GM23248 (cell line): ENCODE measurements at regions not wholly inside any gene's neighbourhood (a gene's known extent, or its start where the extent isn't known, plus 50 kb on each side); places are given as distances from the start of the nearest gene placed in this dataset.

Experiments
- DNase-seq: peaks from one replicate; pipeline ENCODE4 v3.0.0-alpha.2; 2015
- H2AFZ ChIP-seq: fragments of 200-600 bp; sonication (generic); 2 replicates; pipeline ENCODE4 v1.6.1; 2016; ENCODE audit warnings: antibody characterized with exemption
- H3F3A ChIP-seq: fragments of 200-600 bp; sonication (generic); 2 replicates; pipeline ENCODE4 v1.6.1; 2016; ENCODE audit warnings: mild to moderate bottlenecking, antibody characterized with exemption, mixed run types; ENCODE audit not compliant: insufficient read depth
- H3K27ac ChIP-seq: fragments of 200-600 bp; sonication (generic); 2 replicates; pipeline ENCODE4 v1.5.1; 2016; ENCODE audit warnings: mild to moderate bottlenecking
- H3K27me3 ChIP-seq: fragments of 200-600 bp; sonication (generic); replicated peaks from 2 replicates; pipeline ENCODE4 v1.6.1; 2016; ENCODE audit warnings: mild to moderate bottlenecking; ENCODE audit not compliant: insufficient read depth
- H3K36me3 ChIP-seq: fragments of 200-600 bp; sonication (generic); 2 replicates; pipeline ENCODE4 v1.6.1; 2016; ENCODE audit warnings: low read depth, mild to moderate bottlenecking
- H3K4me1 ChIP-seq: fragments of 200-600 bp; sonication (generic); 2 replicates; pipeline ENCODE4 v1.6.1; 2016; ENCODE audit warnings: mild to moderate bottlenecking; ENCODE audit not compliant: insufficient read depth
- H3K4me2 ChIP-seq: fragments of 200-600 bp; sonication (generic); one replicate; pipeline ENCODE4 v1.6.1; 2016; ENCODE audit warnings: mild to moderate bottlenecking; ENCODE audit not compliant: unreplicated experiment
- H3K4me3 ChIP-seq: fragments of 200-600 bp; sonication (generic); 2 replicates; pipeline ENCODE4 v1.5.1; 2016; ENCODE audit warnings: mild to moderate bottlenecking
- H3K79me2 ChIP-seq: fragments of 200-600 bp; sonication (generic); 2 replicates; pipeline ENCODE4 v1.6.1; 2016; ENCODE audit warnings: mild to moderate bottlenecking; ENCODE audit not compliant: insufficient read depth
- H3K9ac ChIP-seq: fragments of 200-600 bp; sonication (generic); 2 replicates; pipeline ENCODE4 v1.6.1; 2016; ENCODE audit warnings: mild to moderate bottlenecking
- H3K9me2 ChIP-seq: fragments of 200-600 bp; sonication (generic); 2 replicates; pipeline ENCODE4 v1.6.1; 2016; ENCODE audit warnings: mixed run types, mild to moderate bottlenecking, moderate library complexity; ENCODE audit not compliant: insufficient read depth
- H3K9me3 ChIP-seq: fragments of 200-600 bp; sonication (generic); one replicate; pipeline ENCODE4 v1.6.1; 2017; ENCODE audit warnings: low read depth
- H4K20me1 ChIP-seq: fragments of 200-600 bp; sonication (generic); 2 replicates; pipeline ENCODE4 v1.6.0; 2016; ENCODE audit not compliant: insufficient read depth
- EZH2 ChIP-seq: fragments of 200-600 bp; sonication (generic); IDR thresholded peaks from 2 replicates; pipeline ENCODE4 v1.6.1; 2018; ENCODE audit warnings: antibody characterized with exemption, mild to moderate bottlenecking; ENCODE audit not compliant: insufficient read depth, poor library complexity, severe bottlenecking
- EZH2phosphoT487 ChIP-seq: fragments of 200-600 bp; sonication (generic); IDR thresholded peaks from 2 replicates; pipeline ENCODE4 v1.6.1; 2018; ENCODE audit warnings: antibody characterized with exemption, moderate library complexity, mild to moderate bottlenecking, low read depth; ENCODE audit not compliant: insufficient read depth
- WGBS, 2 experiments: methylation state at CpG; one replicate each; pipeline ENCODE4 v1.1.6; 2015 to 2017; ENCODE audit warnings: low lambda C conversion rate in 2 of 2, low coverage in 1 of 2; ENCODE audit errors: missing lambda C conversion rate in 2 of 2; 5-methylcytosine and 5-hydroxymethylcytosine counted together
- in situ Hi-C: fragments of 300-500 bp; cut with MboI; formaldehyde crosslinking; loops from 2 replicates; pipeline ENCODE4 v1.15.0; 2020

- H3F3A ChIP-seq, result no peaks in the 10 kb centered on the region
- H3K27ac ChIP-seq, result no peak overlapping the region
- H3K4me1 ChIP-seq, result no peaks in the 10 kb centered on the region
- no peaks in the 10 kb centered on the region for H3K9me3 ChIP-seq
- no peak for TF ChIP-seq EZH2
- TF ChIP-seq EZH2phosphoT487, result no peak
- DNase-seq, result no peak
- no peaks in the 10 kb centered on the region for H3K9me2 ChIP-seq
- no peaks in the 10 kb centered on the region for H3K36me3 ChIP-seq
- no peak overlapping the region for H2AFZ ChIP-seq
- no peak overlapping the region for H3K4me2 ChIP-seq
- peaks cover 36% of the 10 kb centered on the region for H3K27me3 ChIP-seq
- H3K4me3 ChIP-seq, result no peak overlapping the region
- WGBS, 2 experiments, result 0 to 2% methylated on average over 1 of the region's 1 CpG
- no peaks in the 10 kb centered on the region for H4K20me1 ChIP-seq
- in situ Hi-C loops, result no loop called here
- no peaks in the 10 kb centered on the region for H3K79me2 ChIP-seq
- no peak overlapping the region for H3K9ac ChIP-seq
Observed at GRCh38 chr2:114034742-114035141, 144.9 kb downstream of the ACTR3 start.

DNA sequence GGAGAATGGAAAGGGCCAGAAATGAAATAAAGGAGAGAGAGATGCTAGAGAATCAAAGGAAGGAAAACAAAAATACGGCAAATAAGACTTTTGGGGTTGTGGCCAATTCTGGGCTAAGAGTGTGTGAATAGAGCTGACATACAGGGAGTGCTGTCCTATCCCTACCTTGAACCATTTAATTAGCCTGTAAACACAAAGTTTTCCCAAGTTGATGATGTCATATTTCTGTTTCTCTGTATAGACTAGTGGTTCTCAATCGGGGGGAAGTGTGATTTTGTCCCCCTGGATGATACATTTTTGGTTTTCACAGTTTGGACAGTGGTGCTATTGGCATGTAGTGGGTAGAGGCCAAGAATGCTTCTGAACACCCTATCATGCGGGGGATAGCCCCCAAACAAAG is 148.8 kb downstream of the ACTR3 start:
- Histone ChIP-seq H3K9me3 (no peaks in the 10 kb centered on the region), H3K27ac (no peak overlapping the region), H3K79me2 (no peaks in the 10 kb centered on the region), H3K9ac (no peak overlapping the region), H3K9me2 (no peaks in the 10 kb centered on the region), H3K4me2 (no peak overlapping the region), H2AFZ (no peak overlapping the region), H3F3A (no peaks in the 10 kb centered on the region), H3K4me1 (no peaks in the 10 kb centered on the region), H4K20me1 (no peaks in the 10 kb centered on the region), H3K36me3 (no peaks in the 10 kb centered on the region), H3K27me3 (peaks cover 19% of the 10 kb centered on the region), H3K4me3 (no peak overlapping the region)
- TF ChIP-seq EZH2phosphoT487 (no peak), EZH2 (no peak)
- DNase-seq, result no peak
- WGBS, 2 experiments, result 9% methylated on average over 3 of the region's 3 CpGs
- in situ Hi-C loops, result no loop called here

DNA sequence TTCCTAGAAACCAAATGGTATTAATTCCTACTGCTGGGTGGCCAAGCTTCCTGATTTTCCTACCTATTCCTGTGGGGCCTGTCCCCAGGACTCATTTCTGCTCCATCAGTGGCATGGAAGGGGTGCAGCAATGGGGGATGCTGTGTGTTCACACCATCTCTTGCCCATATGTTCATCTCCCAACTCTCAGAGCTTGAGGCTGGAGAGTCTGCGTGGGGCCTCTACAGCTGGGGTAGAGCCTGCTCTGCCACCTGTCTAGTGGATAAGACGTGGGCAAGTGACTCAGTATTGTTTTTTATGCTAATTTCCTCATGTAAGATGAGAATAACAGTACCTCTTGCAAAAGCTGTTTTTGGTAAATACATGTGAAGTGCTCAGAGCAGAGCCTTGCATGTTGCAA is 149.8 kb downstream of the ACTR3 start:
- no peaks in the 10 kb centered on the region for H3F3A ChIP-seq
- WGBS, 2 experiments, result 18 to 34% methylated on average over 2 of the region's 2 CpGs
- no peaks in the 10 kb centered on the region for H4K20me1 ChIP-seq
- H3K9ac ChIP-seq, result no peak overlapping the region
- no peaks in the 10 kb centered on the region for H3K36me3 ChIP-seq
- in situ Hi-C loops, result no loop called here
- H3K4me1 ChIP-seq, result no peaks in the 10 kb centered on the region
- no peak for DNase-seq
- TF ChIP-seq EZH2 (no peak), EZH2phosphoT487 (no peak)
- no peaks in the 10 kb centered on the region for H3K79me2 ChIP-seq
- no peaks in the 10 kb centered on the region for H3K9me3 ChIP-seq
- H3K27me3 ChIP-seq, result peaks cover 11% of the 10 kb centered on the region
- no peaks in the 10 kb centered on the region for H3K9me2 ChIP-seq
- no peak overlapping the region for H2AFZ ChIP-seq
- no peak overlapping the region for H3K27ac ChIP-seq
- no peak overlapping the region for H3K4me3 ChIP-seq
- H3K4me2 ChIP-seq, result no peak overlapping the region

GRCh38 chr2:114040826-114041225 is 150.9 kb downstream of the ACTR3 start:
- in situ Hi-C loops, result no loop called here
- 23 to 28% methylated on average over 7 of the region's 7 CpGs for WGBS, 2 experiments

GRCh38 chr2:114044985-114045384 is 155.1 kb downstream of the ACTR3 start:
- TF ChIP-seq EZH2phosphoT487 (no peak), EZH2 (no peak)
- H2AFZ ChIP-seq, result no peak overlapping the region
- no peaks in the 10 kb centered on the region for H4K20me1 ChIP-seq
- no peaks in the 10 kb centered on the region for H3K36me3 ChIP-seq
- H3K9me2 ChIP-seq, result no peaks in the 10 kb centered on the region
- H3K9ac ChIP-seq, result no peak overlapping the region
- no peak overlapping the region for H3K27ac ChIP-seq
- H3K27me3 ChIP-seq, result no peaks in the 10 kb centered on the region
- 57 to 58% methylated on average over 5 of the region's 5 CpGs for WGBS, 2 experiments
- H3K4me3 ChIP-seq, result no peak overlapping the region
- in situ Hi-C loops, result no loop called here
- no peaks in the 10 kb centered on the region for H3K9me3 ChIP-seq
- H3F3A ChIP-seq, result no peaks in the 10 kb centered on the region
- H3K4me2 ChIP-seq, result no peak overlapping the region
- no peaks in the 10 kb centered on the region for H3K4me1 ChIP-seq
- no peak for DNase-seq
- H3K79me2 ChIP-seq, result no peaks in the 10 kb centered on the region

More at GRCh38 chr2:114040826-114041225, 150.9 kb downstream of the ACTR3 start:
- no peak for DNase-seq
- Histone ChIP-seq H3K79me2 (no peaks in the 10 kb centered on the region), H3K9me3 (no peaks in the 10 kb centered on the region), H4K20me1 (no peaks in the 10 kb centered on the region), H3K27me3 (peaks cover 7% of the 10 kb centered on the region; the same call in 1 of the 2 replicates), H3K4me3 (no peak overlapping the region), H2AFZ (no peak overlapping the region), H3K36me3 (no peaks in the 10 kb centered on the region), H3K27ac (no peak overlapping the region), H3F3A (no peaks in the 10 kb centered on the region), H3K9ac (no peak overlapping the region), H3K4me1 (no peaks in the 10 kb centered on the region), H3K9me2 (no peaks in the 10 kb centered on the region), H3K4me2 (no peak overlapping the region)
- no peak for TF ChIP-seq EZH2phosphoT487
- no peak for TF ChIP-seq EZH2
